ENCODE measurements at regions not wholly inside any gene's neighbourhood (a gene's known extent, or its start where the extent isn't known, plus 50 kb on each side); places are given as distances from the start of the nearest gene placed in this dataset.
A peak's percentile ranks its signal among the peaks of the same experiment; 100 is the strongest.

GRCh38 chr6:1516742-1517520 lies 92.8 kb upstream of the FOXC1 start:
- no peak for DNase-seq

- DNase-seq = no peak
Measured at GRCh38 chr6:1518855-1519254, 90.9 kb upstream of the FOXC1 start.

- no peak for DNase-seq
Measured at GRCh38 chr6:1519597-1519996, 90.1 kb upstream of the FOXC1 start.

- DNase-seq = no peak
Measured at GRCh38 chr6:1522779-1523178, 86.9 kb upstream of the FOXC1 start.

- DNase-seq = no peak
Measured at GRCh38 chr6:1524040-1524480, 85.7 kb upstream of the FOXC1 start.

- no peak for DNase-seq
Measured at GRCh38 chr6:1525364-1526038, 84.2 kb upstream of the FOXC1 start.

- no peak for DNase-seq
Measured at GRCh38 chr6:1526398-1527072, 83.2 kb upstream of the FOXC1 start.

- peak; percentile 85 for DNase-seq
Measured at GRCh38 chr6:1527073-1527457, 82.7 kb upstream of the FOXC1 start.

- no peak for DNase-seq
Measured at GRCh38 chr6:1535295-1535694, 74.4 kb upstream of the FOXC1 start.

- DNase-seq = no peak
Measured at GRCh38 chr6:1536526-1537429, 72.9 kb upstream of the FOXC1 start.

GRCh38 chr6:1538369-1538768 lies 71.3 kb upstream of the FOXC1 start:
- no peak for DNase-seq

- no peak for DNase-seq
Measured at GRCh38 chr6:1538810-1539478, 70.8 kb upstream of the FOXC1 start.

- DNase-seq = no peak
Measured at GRCh38 chr6:1540864-1541521, 68.7 kb upstream of the FOXC1 start.

- DNase-seq = no peak
Measured at GRCh38 chr6:1542335-1542734, 67.4 kb upstream of the FOXC1 start.

- DNase-seq = no peak
Measured at GRCh38 chr6:1542764-1543163, 67.0 kb upstream of the FOXC1 start.

- no peak for DNase-seq
Measured at GRCh38 chr6:1544000-1544399, 65.7 kb upstream of the FOXC1 start.

- DNase-seq = no peak
Measured at GRCh38 chr6:1544603-1545002, 65.1 kb upstream of the FOXC1 start.

GRCh38 chr6:1545654-1546053 lies 64.1 kb upstream of the FOXC1 start:
- no peak for DNase-seq

- DNase-seq = no peak
Measured at GRCh38 chr6:1547785-1548184, 61.9 kb upstream of the FOXC1 start.

GRCh38 chr6:1551249-1551648 lies 58.5 kb upstream of the FOXC1 start:
- DNase-seq = no peak

GRCh38 chr6:1552296-1552761 lies 57.4 kb upstream of the FOXC1 start:
- DNase-seq = no peak
